K562 (cell line): ENCODE measurements at regions not wholly inside any gene's neighbourhood (a gene's known extent, or its start where the extent isn't known, plus 50 kb on each side); places are given as distances from the start of the nearest gene placed in this dataset.

Experiments
- BRCA1 ChIP-seq, 2 experiments: fragments of 450-650 bp in 1 of 2; sonication (generic) in 1 of 2; formaldehyde crosslinking in 1 of 2; IDR thresholded peaks; 2 replicates each; pipeline versions ENCODE4 v1.5.0 to v1.6.1; 2017 to 2020; ENCODE audit warnings: mild to moderate bottlenecking in 1 of 2, missing genetic modification reagents in 1 of 2
- EP300 ChIP-seq: IDR thresholded peaks from 2 replicates; pipeline ENCODE4 v1.6.1; 2012; ENCODE audit warnings: low read length, improper control_type of control experiment
- HDAC6 ChIP-seq: IDR thresholded peaks from 2 replicates; pipeline ENCODE4 v1.6.1; 2012; ENCODE audit warnings: low read depth, mild to moderate bottlenecking, control low read depth, inconsistent platforms, low read length, moderate library complexity
- JUN ChIP-seq, 2 experiments: sonication (generic) in 1 of 2; formaldehyde crosslinking in 1 of 2; IDR thresholded peaks; 2 replicates each; pipeline versions ENCODE4 v1.6.1 to v1.8.0; 2012 to 2022; ENCODE audit warnings: borderline replicate concordance in 2 of 2, mild to moderate bottlenecking in 2 of 2, improper control_type of control experiment in 1 of 2, low read depth in 1 of 2, low read length in 1 of 2, missing genetic modification reagents in 1 of 2
- POLR2A ChIP-seq: fragments of 450-650 bp; conservative IDR thresholded peaks from 2 replicates; pipeline ENCODE4 v1.6.1; 2016
- POLR2AphosphoS5 ChIP-seq: IDR thresholded peaks from 2 replicates; pipeline ENCODE4 v1.6.1; 2011; ENCODE audit warnings: mild to moderate bottlenecking, low read depth, low read length, moderate library complexity; ENCODE audit not compliant: control insufficient read depth, insufficient read depth
- STAT5B ChIP-seq: fragments of 250-450 bp; sonication (Bioruptor Pico); IDR thresholded peaks from 2 replicates; pipeline ENCODE4 v1.8.0; 2021; ENCODE audit warnings: mild to moderate bottlenecking, inconsistent platforms
- ZNF143 ChIP-seq: sonication (generic); formaldehyde crosslinking; IDR thresholded peaks from 2 replicates; pipeline ENCODE4 v1.9.0; 2022; ENCODE audit warnings: mild to moderate bottlenecking, missing genetic modification reagents
- TF ChIP-seq, protein P1 (sequence below): sonication (generic); formaldehyde crosslinking; IDR thresholded peaks from 2 replicates; pipeline ENCODE4 v1.8.1; 2023; ENCODE audit warnings: mild to moderate bottlenecking, missing genetic modification reagents
- TF ChIP-seq, protein P2 (sequence below), 3 experiments: IDR thresholded peaks in 2 of 3; conservative IDR thresholded peaks in 1 of 3; 2 replicates each; pipeline ENCODE4 v1.5.1; 2011 to 2012; ENCODE audit warnings: low read length in 3 of 3, mild to moderate bottlenecking in 3 of 3, control low read depth in 2 of 3, improper control_type of control experiment in 1 of 3, inconsistent platforms in 1 of 3, low read depth in 1 of 3, mixed read lengths in 1 of 3, moderate library complexity in 1 of 3; ENCODE audit not compliant: insufficient read depth in 2 of 3
- TF ChIP-seq, protein P3 (sequence below): fragments of 450-650 bp; IDR thresholded peaks from 2 replicates; pipeline ENCODE4 v1.6.1; 2016; ENCODE audit warnings: mild to moderate bottlenecking, moderate library complexity
- TF ChIP-seq, protein P4 (sequence below): fragments of 450-650 bp; IDR thresholded peaks from 2 replicates; pipeline ENCODE4 v1.6.1; 2017; ENCODE audit warnings: mild to moderate bottlenecking, moderate library complexity

DNA sequence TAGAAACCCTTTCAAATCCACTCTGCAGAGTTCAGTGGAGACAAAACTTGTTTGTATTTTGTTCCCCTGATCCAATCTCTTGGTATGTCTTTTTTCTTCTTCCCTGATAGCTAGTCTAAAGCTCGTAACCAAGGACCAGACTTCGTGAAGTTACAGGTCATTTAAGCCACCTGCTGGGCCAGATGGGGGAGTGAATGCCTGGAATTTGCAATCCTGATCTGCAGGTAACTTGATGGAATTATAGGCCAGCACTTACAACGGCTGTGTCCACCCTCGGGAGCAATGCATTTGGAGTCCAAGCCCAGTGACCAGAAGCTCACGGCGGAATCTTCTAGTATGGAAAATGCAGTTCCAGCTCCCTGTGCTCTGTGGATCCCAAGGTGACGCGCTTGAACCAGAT, 566.9 kb downstream of the TCERG1L start:
- TF ChIP-seq EP300 (no peak), POLR2AphosphoS5 (no peak), BRCA1 (IDR thresholded peaks at IDR 0.05) (no peak), BRCA1 (CRISPR knock-in tag; IDR thresholded peaks at IDR 0.05) (no peak), HDAC6 (no peak), STAT5B (CRISPR knock-in tag) (no peak), POLR2A (no peak), ZNF143 (CRISPR knock-in tag) (no peak), JUN (IDR thresholded peaks at IDR 0.05; ENCODE audit: borderline replicate concordance, low read depth, low read length) (no peak), JUN (CRISPR knock-in tag; IDR thresholded peaks at IDR 0.05; ENCODE audit: borderline replicate concordance) (no peak)
- TF ChIP-seq, protein P1, sequence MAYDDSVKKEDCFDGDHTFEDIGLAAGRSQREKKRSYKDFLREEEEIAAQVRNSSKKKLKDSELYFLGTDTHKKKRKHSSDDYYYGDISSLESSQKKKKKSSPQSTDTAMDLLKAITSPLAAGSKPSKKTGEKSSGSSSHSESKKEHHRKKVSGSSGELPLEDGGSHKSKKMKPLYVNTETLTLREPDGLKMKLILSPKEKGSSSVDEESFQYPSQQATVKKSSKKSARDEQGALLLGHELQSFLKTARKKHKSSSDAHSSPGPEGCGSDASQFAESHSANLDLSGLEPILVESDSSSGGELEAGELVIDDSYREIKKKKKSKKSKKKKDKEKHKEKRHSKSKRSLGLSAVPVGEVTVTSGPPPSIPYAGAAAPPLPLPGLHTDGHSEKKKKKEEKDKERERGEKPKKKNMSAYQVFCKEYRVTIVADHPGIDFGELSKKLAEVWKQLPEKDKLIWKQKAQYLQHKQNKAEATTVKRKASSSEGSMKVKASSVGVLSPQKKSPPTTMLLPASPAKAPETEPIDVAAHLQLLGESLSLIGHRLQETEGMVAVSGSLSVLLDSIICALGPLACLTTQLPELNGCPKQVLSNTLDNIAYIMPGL (CRISPR knock-in tag) = no peak
- TF ChIP-seq, protein P2, sequence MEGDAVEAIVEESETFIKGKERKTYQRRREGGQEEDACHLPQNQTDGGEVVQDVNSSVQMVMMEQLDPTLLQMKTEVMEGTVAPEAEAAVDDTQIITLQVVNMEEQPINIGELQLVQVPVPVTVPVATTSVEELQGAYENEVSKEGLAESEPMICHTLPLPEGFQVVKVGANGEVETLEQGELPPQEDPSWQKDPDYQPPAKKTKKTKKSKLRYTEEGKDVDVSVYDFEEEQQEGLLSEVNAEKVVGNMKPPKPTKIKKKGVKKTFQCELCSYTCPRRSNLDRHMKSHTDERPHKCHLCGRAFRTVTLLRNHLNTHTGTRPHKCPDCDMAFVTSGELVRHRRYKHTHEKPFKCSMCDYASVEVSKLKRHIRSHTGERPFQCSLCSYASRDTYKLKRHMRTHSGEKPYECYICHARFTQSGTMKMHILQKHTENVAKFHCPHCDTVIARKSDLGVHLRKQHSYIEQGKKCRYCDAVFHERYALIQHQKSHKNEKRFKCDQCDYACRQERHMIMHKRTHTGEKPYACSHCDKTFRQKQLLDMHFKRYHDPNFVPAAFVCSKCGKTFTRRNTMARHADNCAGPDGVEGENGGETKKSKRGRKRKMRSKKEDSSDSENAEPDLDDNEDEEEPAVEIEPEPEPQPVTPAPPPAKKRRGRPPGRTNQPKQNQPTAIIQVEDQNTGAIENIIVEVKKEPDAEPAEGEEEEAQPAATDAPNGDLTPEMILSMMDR (IDR thresholded peaks at IDR 0.05 in 2 of 3, conservative IDR thresholded peaks at IDR 0.05 in 1 of 3; ENCODE audit: insufficient read depth in 2 of 3, low read depth in 1 of 3, low read length in 3 of 3) = no peak
- TF ChIP-seq, protein P3, sequence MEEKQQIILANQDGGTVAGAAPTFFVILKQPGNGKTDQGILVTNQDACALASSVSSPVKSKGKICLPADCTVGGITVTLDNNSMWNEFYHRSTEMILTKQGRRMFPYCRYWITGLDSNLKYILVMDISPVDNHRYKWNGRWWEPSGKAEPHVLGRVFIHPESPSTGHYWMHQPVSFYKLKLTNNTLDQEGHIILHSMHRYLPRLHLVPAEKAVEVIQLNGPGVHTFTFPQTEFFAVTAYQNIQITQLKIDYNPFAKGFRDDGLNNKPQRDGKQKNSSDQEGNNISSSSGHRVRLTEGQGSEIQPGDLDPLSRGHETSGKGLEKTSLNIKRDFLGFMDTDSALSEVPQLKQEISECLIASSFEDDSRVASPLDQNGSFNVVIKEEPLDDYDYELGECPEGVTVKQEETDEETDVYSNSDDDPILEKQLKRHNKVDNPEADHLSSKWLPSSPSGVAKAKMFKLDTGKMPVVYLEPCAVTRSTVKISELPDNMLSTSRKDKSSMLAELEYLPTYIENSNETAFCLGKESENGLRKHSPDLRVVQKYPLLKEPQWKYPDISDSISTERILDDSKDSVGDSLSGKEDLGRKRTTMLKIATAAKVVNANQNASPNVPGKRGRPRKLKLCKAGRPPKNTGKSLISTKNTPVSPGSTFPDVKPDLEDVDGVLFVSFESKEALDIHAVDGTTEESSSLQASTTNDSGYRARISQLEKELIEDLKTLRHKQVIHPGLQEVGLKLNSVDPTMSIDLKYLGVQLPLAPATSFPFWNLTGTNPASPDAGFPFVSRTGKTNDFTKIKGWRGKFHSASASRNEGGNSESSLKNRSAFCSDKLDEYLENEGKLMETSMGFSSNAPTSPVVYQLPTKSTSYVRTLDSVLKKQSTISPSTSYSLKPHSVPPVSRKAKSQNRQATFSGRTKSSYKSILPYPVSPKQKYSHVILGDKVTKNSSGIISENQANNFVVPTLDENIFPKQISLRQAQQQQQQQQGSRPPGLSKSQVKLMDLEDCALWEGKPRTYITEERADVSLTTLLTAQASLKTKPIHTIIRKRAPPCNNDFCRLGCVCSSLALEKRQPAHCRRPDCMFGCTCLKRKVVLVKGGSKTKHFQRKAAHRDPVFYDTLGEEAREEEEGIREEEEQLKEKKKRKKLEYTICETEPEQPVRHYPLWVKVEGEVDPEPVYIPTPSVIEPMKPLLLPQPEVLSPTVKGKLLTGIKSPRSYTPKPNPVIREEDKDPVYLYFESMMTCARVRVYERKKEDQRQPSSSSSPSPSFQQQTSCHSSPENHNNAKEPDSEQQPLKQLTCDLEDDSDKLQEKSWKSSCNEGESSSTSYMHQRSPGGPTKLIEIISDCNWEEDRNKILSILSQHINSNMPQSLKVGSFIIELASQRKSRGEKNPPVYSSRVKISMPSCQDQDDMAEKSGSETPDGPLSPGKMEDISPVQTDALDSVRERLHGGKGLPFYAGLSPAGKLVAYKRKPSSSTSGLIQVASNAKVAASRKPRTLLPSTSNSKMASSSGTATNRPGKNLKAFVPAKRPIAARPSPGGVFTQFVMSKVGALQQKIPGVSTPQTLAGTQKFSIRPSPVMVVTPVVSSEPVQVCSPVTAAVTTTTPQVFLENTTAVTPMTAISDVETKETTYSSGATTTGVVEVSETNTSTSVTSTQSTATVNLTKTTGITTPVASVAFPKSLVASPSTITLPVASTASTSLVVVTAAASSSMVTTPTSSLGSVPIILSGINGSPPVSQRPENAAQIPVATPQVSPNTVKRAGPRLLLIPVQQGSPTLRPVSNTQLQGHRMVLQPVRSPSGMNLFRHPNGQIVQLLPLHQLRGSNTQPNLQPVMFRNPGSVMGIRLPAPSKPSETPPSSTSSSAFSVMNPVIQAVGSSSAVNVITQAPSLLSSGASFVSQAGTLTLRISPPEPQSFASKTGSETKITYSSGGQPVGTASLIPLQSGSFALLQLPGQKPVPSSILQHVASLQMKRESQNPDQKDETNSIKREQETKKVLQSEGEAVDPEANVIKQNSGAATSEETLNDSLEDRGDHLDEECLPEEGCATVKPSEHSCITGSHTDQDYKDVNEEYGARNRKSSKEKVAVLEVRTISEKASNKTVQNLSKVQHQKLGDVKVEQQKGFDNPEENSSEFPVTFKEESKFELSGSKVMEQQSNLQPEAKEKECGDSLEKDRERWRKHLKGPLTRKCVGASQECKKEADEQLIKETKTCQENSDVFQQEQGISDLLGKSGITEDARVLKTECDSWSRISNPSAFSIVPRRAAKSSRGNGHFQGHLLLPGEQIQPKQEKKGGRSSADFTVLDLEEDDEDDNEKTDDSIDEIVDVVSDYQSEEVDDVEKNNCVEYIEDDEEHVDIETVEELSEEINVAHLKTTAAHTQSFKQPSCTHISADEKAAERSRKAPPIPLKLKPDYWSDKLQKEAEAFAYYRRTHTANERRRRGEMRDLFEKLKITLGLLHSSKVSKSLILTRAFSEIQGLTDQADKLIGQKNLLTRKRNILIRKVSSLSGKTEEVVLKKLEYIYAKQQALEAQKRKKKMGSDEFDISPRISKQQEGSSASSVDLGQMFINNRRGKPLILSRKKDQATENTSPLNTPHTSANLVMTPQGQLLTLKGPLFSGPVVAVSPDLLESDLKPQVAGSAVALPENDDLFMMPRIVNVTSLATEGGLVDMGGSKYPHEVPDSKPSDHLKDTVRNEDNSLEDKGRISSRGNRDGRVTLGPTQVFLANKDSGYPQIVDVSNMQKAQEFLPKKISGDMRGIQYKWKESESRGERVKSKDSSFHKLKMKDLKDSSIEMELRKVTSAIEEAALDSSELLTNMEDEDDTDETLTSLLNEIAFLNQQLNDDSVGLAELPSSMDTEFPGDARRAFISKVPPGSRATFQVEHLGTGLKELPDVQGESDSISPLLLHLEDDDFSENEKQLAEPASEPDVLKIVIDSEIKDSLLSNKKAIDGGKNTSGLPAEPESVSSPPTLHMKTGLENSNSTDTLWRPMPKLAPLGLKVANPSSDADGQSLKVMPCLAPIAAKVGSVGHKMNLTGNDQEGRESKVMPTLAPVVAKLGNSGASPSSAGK = no peak
- TF ChIP-seq, protein P4, sequence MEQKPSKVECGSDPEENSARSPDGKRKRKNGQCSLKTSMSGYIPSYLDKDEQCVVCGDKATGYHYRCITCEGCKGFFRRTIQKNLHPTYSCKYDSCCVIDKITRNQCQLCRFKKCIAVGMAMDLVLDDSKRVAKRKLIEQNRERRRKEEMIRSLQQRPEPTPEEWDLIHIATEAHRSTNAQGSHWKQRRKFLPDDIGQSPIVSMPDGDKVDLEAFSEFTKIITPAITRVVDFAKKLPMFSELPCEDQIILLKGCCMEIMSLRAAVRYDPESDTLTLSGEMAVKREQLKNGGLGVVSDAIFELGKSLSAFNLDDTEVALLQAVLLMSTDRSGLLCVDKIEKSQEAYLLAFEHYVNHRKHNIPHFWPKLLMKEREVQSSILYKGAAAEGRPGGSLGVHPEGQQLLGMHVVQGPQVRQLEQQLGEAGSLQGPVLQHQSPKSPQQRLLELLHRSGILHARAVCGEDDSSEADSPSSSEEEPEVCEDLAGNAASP = no peak
